ENCODE measurements at regions not wholly inside any gene's neighbourhood (a gene's known extent, or its start where the extent isn't known, plus 50 kb on each side); places are given as distances from the start of the nearest gene placed in this dataset.

DNA sequence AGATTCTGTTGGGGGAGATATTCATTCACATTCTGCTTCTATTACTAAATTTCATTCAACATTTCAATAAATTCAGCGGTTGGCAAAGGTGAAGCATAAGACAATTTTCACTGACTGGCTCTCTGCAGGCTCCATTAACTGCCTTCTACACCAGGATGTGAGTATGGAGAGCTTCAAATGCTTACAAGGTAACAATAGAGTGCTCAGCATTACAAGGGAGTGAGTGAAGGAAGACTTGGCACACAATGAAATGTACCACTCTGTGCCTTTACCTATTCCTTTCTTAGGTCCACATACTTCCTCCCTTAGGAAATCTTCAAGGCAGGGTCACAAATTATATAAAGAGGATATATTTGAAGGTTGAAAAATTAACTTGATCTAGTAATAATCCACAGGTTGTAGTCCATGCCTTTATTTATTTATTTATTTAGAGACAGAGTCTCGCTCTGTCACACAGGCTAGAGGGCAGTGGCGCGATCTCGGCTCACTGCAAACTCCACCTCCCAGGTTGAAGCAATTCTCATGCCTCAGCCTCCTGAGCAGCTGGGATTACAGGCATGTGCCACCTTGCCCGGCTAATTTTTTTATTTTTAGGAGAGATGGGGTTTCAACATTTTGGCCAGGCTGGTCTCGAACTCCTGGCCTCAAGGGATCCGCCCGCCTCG, 76.6 kb upstream of the FAM169A start:
- Histone ChIP-seq H3K4me3 (ENCODE audit: low read depth, low read length) (no peak overlapping the region), H3K36me3 (no peaks in the 10 kb centered on the region), H3K27ac (no peak overlapping the region), H3K27me3 (ENCODE audit: insufficient read depth, low read depth, severe bottlenecking) (no peaks in the 10 kb centered on the region), H3K9me3 (ENCODE audit: severe bottlenecking) (no peaks in the 10 kb centered on the region)
- TF ChIP-seq, protein P1, sequence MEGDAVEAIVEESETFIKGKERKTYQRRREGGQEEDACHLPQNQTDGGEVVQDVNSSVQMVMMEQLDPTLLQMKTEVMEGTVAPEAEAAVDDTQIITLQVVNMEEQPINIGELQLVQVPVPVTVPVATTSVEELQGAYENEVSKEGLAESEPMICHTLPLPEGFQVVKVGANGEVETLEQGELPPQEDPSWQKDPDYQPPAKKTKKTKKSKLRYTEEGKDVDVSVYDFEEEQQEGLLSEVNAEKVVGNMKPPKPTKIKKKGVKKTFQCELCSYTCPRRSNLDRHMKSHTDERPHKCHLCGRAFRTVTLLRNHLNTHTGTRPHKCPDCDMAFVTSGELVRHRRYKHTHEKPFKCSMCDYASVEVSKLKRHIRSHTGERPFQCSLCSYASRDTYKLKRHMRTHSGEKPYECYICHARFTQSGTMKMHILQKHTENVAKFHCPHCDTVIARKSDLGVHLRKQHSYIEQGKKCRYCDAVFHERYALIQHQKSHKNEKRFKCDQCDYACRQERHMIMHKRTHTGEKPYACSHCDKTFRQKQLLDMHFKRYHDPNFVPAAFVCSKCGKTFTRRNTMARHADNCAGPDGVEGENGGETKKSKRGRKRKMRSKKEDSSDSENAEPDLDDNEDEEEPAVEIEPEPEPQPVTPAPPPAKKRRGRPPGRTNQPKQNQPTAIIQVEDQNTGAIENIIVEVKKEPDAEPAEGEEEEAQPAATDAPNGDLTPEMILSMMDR (IDR thresholded peaks at IDR 0.05; ENCODE audit: low read depth, low read length), result no peak
- no peak for DNase-seq

DNA sequence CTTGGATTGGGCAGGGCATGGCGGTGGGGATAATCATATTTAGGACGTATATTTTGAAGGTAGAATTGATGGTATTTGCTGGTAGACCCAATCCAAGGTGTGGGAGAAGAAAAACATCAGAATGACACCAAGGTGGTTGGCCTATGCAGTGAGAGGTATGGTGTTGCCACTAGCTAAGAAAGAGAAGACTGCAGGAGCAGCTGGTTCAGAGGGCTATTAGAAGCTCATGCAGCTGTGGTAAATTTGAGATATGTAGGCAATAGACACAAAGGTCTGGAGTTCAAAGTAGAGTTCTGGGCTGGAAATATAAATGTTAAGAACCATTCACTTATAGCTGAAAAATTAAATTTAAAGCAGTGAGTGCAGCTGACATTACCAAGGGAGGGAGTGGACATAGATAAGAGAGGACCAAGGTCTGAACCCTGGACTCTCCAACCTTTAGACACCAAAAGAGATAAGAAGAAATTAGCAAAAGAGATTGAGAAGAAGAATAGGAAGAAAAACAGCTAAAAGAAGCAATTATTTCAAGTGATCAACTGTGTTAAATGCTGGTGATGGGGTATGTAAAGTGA, 74.7 kb upstream of the FAM169A start:
- TF ChIP-seq, protein P1 (IDR thresholded peaks at IDR 0.05; ENCODE audit: low read depth, low read length), result no peak
- Histone ChIP-seq H3K9me3 (ENCODE audit: severe bottlenecking) (no peaks in the 10 kb centered on the region), H3K27ac (no peak overlapping the region), H3K36me3 (no peaks in the 10 kb centered on the region), H3K27me3 (ENCODE audit: insufficient read depth, low read depth, severe bottlenecking) (no peaks in the 10 kb centered on the region), H3K4me3 (ENCODE audit: low read depth, low read length) (no peak overlapping the region)
- DNase-seq, result no peak

DNA sequence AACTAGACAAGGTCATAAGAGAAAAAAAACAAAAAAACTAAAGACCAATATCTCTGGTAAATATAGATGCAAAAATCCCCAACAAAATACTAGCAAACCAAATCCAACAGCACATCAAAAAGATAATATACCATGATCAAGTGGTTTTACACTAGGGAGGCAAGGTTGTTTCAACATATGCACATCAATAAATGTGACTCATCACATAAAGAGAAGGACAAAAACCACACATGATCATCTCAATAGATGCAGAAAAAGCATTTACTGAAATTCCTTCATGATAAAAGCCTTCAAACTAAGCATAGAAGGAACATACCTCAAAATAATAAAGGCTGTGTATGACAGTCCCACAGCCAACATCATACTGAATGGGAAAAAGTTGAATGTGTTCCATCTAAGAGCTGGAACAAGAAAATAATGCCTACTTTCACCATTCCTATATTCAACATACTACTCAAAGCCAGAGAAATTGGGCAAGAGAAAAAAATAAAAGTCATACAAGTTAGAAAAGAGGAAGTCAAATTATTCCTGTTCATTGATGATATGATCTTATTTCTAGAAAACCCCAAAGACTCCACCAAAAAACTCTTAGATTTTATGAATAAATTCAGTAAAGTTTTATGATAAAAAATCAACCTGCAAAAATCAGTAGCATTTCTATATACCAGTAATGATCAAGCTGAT, 72.2 kb upstream of the FAM169A start:
- Histone ChIP-seq H3K27me3 (ENCODE audit: insufficient read depth, low read depth, severe bottlenecking) (no peaks in the 10 kb centered on the region), H3K9me3 (ENCODE audit: severe bottlenecking) (no peaks in the 10 kb centered on the region), H3K27ac (no peak overlapping the region), H3K36me3 (no peaks in the 10 kb centered on the region), H3K4me3 (ENCODE audit: low read depth, low read length) (no peak overlapping the region)
- no peak for DNase-seq
- TF ChIP-seq, protein P1 (IDR thresholded peaks at IDR 0.05; ENCODE audit: low read depth, low read length), result no peak

DNA sequence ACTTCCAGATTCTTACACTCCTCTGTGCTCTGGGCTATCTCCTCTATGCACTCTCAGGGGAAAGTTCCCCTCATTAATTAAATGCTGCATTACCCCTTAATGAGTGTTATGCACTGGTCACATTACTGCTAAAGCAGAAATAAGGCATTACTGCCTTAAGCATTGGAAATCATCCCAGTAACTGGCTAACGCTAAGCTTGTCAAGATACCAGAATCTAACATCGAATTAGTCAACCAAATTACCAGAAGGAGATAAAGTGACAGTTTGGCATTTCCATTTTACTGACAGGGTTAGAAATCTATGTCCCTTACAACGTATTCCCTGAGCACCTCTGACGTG, 69.5 kb upstream of the FAM169A start:
- TF ChIP-seq, protein P1 (IDR thresholded peaks at IDR 0.05; ENCODE audit: low read depth, low read length), result no peak
- no peak for DNase-seq

DNA sequence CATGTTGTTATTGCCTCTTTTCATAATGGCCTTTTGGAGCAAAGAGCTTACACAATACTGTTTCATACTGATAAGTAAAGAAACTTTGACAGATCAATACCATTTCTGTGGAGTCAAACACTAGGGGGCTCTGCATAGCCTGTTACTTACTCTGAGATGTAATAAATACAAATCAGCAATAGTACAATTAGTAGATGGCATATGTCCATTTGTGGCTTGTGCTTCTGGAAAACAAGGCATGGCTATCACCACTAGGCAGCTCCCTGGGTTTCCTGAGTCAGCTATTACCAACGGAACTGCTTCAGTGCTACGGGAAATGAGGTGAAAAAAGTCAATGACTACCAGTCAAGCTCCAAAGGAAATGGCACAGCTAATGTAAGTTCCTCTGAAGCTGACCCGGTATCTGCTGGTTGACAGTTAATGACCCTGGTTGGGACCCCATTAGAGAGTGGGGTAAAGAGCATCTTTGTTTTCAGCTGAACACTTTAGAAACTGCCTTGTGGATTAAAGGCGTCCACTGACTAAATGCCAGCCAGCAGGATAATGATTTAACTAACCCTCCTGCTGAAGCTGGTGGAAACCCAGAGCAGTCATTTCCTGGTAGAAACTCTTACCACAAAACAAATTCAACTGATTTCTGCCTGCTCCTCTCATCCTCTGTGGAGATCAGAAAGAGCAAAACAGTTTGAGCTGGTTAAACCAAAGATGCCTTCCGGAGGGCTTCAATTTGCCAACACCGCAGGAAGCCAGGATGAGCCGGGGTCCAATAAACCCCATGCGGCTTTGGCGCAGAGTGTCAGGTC, 69.0 kb upstream of the FAM169A start:
- no peak for DNase-seq
- no peak overlapping the region for H3K27ac ChIP-seq
- H3K27me3 ChIP-seq (ENCODE audit: insufficient read depth, low read depth, severe bottlenecking), result no peaks in the 10 kb centered on the region
- H3K4me3 ChIP-seq (ENCODE audit: low read depth, low read length), result no peak overlapping the region
- no peaks in the 10 kb centered on the region for H3K9me3 ChIP-seq (ENCODE audit: severe bottlenecking)
- no peaks in the 10 kb centered on the region for H3K36me3 ChIP-seq
- TF ChIP-seq, protein P1 (IDR thresholded peaks at IDR 0.05; ENCODE audit: low read depth, low read length), result peak; percentile 29; the same call in 1 of the 2 replicates

More for the DNA sequence above, 69.5 kb upstream of the FAM169A start:
- no peak overlapping the region for H3K27ac ChIP-seq
- no peak overlapping the region for H3K4me3 ChIP-seq (ENCODE audit: low read depth, low read length)
- H3K27me3 ChIP-seq (ENCODE audit: insufficient read depth, low read depth, severe bottlenecking), result no peaks in the 10 kb centered on the region
- no peaks in the 10 kb centered on the region for H3K36me3 ChIP-seq
- H3K9me3 ChIP-seq (ENCODE audit: severe bottlenecking), result no peaks in the 10 kb centered on the region
